ENCODE measurements at regions not wholly inside any gene's neighbourhood (a gene's known extent, or its start where the extent isn't known, plus 50 kb on each side); places are given as distances from the start of the nearest gene placed in this dataset.

GRCh38 chr3:148309390-148310035 lies 388.2 kb upstream of the AGTR1 start:
- TF ChIP-seq RFX5 (IDR thresholded peaks at IDR 0.05) (no peak), JUNB (IDR thresholded peaks at IDR 0.05) (no peak), POLR2A (IDR thresholded peaks at IDR 0.05; ENCODE audit: low read length) (no peak), CTCF (IDR thresholded peaks at IDR 0.05) (peak; percentile 45), PBX3 (IDR thresholded peaks at IDR 0.05) (no peak), JUN (IDR thresholded peaks at IDR 0.05) (no peak), FOSL2 (IDR thresholded peaks at IDR 0.05) (no peak), FOSL2 (CRISPR knock-in tag; IDR thresholded peaks at IDR 0.05) (no peak), POLR2AphosphoS2 (conservative IDR thresholded peaks at IDR 0.05; ENCODE audit: low read length) (no peak), TP53 (CRISPR knock-in tag; IDR thresholded peaks at IDR 0.05) (no peak), REST (IDR thresholded peaks at IDR 0.05) (no peak), MAFK (IDR thresholded peaks at IDR 0.05; ENCODE audit: partially characterized antibody) (no peak), RCOR1 (IDR thresholded peaks at IDR 0.05; ENCODE audit: low read depth, low read length) (no peak)
